Right lobe of liver (tissue), 4 donors: ENCODE measurements at regions not wholly inside any gene's neighbourhood (a gene's known extent, or its start where the extent isn't known, plus 50 kb on each side); places are given as distances from the start of the nearest gene placed in this dataset.

Source experiments
- POLR2A ChIP-seq: fragments of 450-650 bp; IDR thresholded peaks from one replicate; pipeline ENCODE4 v1.6.1; 2017; ENCODE audit warnings: antibody characterized with exemption, mild to moderate bottlenecking
- TF ChIP-seq, protein P1 (sequence below), 4 donors: fragments of 200-600 bp in 3 of 4; fragments of 450-650 bp in 1 of 4; IDR thresholded peaks; one replicate each; pipeline versions ENCODE4 v1.5.1 to v1.8.0; 2016 to 2022; ENCODE audit warnings: antibody characterized with exemption in 4 of 4, mild to moderate bottlenecking in 2 of 4
- donor health status: DM: no; HTN: no; CAD: no.
- donor health status: DM: no; HTN: no; CAD: no.
- donor health status: DM: no; HTN: yes; CAD: no.

DNA sequence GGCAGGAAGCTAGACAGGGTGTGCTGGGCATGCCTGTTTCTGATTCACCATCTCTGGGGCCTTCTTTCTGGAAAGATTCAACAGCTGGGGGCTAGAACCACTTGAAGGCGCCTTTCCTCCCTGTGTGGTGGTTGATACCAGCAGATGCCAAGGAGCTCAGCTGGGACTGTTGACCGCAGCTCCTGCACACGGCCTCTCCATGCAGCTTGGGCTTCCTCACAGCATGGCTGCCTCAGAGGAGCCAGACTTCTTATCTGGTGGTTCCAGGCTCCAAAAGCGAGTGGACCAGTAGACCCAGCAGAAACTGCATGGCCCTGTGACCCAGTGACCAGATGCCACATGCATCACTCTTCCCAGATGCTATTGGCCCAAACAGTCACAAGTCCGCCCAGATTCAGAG, 74.7 kb upstream of the COL5A1 start:
- TF ChIP-seq, protein P1, sequence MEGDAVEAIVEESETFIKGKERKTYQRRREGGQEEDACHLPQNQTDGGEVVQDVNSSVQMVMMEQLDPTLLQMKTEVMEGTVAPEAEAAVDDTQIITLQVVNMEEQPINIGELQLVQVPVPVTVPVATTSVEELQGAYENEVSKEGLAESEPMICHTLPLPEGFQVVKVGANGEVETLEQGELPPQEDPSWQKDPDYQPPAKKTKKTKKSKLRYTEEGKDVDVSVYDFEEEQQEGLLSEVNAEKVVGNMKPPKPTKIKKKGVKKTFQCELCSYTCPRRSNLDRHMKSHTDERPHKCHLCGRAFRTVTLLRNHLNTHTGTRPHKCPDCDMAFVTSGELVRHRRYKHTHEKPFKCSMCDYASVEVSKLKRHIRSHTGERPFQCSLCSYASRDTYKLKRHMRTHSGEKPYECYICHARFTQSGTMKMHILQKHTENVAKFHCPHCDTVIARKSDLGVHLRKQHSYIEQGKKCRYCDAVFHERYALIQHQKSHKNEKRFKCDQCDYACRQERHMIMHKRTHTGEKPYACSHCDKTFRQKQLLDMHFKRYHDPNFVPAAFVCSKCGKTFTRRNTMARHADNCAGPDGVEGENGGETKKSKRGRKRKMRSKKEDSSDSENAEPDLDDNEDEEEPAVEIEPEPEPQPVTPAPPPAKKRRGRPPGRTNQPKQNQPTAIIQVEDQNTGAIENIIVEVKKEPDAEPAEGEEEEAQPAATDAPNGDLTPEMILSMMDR (IDR thresholded peaks at IDR 0.05), result no peak
- TF ChIP-seq POLR2A, result no peak
